Gastrocnemius medialis (tissue), 4 donors: ENCODE measurements at regions not wholly inside any gene's neighbourhood (a gene's known extent, or its start where the extent isn't known, plus 50 kb on each side); places are given as distances from the start of the nearest gene placed in this dataset.

ENCODE experiments used
- CTCF ChIP-seq, 5 experiments: fragments of 450-650 bp in 3 of 5; fragments of 200-600 bp in 2 of 5; sonication (generic) in 2 of 5; IDR thresholded peaks in 4 of 5; conservative IDR thresholded peaks in 1 of 5; 1 replicate in 4 of 5; 2 replicates in 1 of 5; pipeline ENCODE4 v1.5.1; 2016 to 2019; ENCODE audit warnings: antibody characterized with exemption in 5 of 5, mild to moderate bottlenecking in 3 of 5, moderate library complexity in 3 of 5
- POLR2A ChIP-seq, 2 donors: fragments of 450-650 bp; IDR thresholded peaks; one replicate each; pipeline ENCODE4 v1.6.1; 2017; ENCODE audit warnings: antibody characterized with exemption in 2 of 2, mild to moderate bottlenecking in 2 of 2, moderate library complexity in 2 of 2

DNA sequence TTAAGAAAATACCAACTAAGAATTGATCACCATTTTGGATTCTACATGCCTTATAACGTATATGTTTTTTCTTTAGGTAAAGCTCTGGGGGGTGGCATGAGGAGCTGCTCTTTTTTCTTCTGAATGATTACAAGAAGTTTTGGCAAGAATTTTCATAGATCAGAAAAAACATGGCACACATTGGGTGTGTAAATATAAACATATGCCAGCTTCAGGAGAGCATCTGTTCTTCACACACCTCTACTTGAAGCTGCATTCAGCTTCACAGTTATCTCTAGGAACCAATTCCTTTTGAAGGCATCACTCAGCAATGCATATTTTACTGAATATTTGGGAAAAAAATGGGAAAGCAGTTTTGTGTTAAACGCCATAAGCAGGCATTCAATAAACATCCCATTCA, 122.7 kb upstream of the GHR start:
- TF ChIP-seq POLR2A (IDR thresholded peaks at IDR 0.05) (no peak), CTCF (IDR thresholded peaks at IDR 0.05 in 4 of 5, conservative IDR thresholded peaks at IDR 0.05 in 1 of 5) (no peak)
